LNCaP clone FGC (cell line): ENCODE measurements at regions not wholly inside any gene's neighbourhood (a gene's known extent, or its start where the extent isn't known, plus 50 kb on each side); places are given as distances from the start of the nearest gene placed in this dataset.

Source experiments
- DNase-seq: peaks from one replicate; pipeline ENCODE4 v3.0.0-alpha.2; 2011; ENCODE audit warnings: low read depth
- H3K4me3 ChIP-seq: 2 replicates; pipeline ENCODE4 v1.5.1; 2011; ENCODE audit warnings: mild to moderate bottlenecking, low read depth, low read length, control low read depth
- TF ChIP-seq, protein P1 (sequence below): IDR thresholded peaks from 2 replicates; pipeline ENCODE4 v1.5.1; 2012; ENCODE audit warnings: mild to moderate bottlenecking; ENCODE audit not compliant: control insufficient read depth, insufficient read depth; ENCODE audit errors: extremely low read depth

DNA sequence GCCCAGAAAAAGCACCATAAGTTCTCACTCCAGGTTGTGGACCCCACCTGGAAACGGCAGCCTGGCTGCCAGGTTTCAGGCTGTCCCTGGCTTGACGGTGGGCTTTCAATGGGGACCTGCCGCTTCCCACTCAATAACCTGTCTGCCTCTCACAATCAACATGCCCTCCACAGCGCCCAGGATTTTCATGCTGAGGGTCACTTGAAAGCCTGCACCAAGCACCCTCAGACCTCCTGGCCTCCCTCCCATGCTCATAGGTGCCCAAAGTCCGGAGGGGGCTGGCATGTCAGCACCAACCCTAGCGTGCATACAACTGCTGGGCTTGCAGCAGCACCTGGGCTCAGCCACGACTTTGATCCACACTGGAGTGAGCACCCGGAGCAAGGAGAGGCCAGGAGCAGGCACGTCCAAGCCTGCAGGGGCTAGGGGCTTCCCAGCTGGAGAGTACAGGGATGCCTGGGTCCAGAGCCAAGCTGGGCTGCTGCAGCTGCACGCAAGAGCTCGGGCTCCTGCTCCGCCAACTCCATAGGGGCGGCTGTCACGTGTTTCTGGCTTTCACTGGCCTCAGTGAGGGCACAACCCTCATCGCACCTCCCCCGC lies 1214.3 kb upstream of the RAG2 start:
- H3K4me3 ChIP-seq = no peak overlapping the region
- DNase-seq = no peak
- TF ChIP-seq, protein P1, sequence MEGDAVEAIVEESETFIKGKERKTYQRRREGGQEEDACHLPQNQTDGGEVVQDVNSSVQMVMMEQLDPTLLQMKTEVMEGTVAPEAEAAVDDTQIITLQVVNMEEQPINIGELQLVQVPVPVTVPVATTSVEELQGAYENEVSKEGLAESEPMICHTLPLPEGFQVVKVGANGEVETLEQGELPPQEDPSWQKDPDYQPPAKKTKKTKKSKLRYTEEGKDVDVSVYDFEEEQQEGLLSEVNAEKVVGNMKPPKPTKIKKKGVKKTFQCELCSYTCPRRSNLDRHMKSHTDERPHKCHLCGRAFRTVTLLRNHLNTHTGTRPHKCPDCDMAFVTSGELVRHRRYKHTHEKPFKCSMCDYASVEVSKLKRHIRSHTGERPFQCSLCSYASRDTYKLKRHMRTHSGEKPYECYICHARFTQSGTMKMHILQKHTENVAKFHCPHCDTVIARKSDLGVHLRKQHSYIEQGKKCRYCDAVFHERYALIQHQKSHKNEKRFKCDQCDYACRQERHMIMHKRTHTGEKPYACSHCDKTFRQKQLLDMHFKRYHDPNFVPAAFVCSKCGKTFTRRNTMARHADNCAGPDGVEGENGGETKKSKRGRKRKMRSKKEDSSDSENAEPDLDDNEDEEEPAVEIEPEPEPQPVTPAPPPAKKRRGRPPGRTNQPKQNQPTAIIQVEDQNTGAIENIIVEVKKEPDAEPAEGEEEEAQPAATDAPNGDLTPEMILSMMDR = no peak

DNA sequence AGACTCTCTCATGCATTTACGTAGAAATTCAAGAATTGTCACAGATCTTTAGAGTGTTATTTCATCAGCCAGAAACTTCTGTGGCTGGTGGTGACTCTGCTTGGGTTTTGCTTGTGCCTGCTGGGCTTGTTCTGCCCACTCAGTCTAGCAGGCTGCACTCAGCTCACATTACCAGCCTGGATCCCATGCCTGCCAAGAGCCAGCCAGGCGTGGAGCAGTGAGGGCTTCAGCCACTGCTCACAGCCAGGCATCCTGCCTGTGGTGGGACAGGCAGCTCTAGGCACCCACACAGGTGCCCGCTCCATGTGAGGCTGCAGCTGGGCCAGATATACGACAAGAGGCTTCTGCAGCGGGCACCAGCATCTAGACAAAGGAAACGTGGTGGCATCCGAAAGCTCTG lies 1213.3 kb upstream of the RAG2 start:
- H3K4me3 ChIP-seq = no peak overlapping the region
- TF ChIP-seq, protein P1 = no peak
- DNase-seq = no peak

DNA sequence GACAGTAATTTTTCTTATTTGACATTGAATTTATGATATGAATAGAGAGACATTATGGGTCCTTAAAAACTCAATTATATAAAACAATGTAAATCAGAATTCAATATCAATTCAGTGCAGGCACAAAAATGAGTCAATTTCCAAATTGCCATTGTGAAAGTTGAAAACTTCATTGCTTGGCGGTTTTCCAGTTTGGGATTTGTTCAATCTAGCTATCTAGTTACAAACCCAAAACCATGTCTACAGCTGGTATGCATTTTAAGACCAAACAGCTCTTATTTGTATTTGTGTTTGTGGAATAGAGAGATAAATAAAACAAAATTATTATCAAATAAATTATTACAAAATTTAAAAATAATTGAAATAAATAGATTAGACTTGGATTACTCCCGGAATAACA lies 1206.6 kb upstream of the RAG2 start:
- no peak for DNase-seq
- TF ChIP-seq, protein P1 = no peak
- no peak overlapping the region for H3K4me3 ChIP-seq

DNA sequence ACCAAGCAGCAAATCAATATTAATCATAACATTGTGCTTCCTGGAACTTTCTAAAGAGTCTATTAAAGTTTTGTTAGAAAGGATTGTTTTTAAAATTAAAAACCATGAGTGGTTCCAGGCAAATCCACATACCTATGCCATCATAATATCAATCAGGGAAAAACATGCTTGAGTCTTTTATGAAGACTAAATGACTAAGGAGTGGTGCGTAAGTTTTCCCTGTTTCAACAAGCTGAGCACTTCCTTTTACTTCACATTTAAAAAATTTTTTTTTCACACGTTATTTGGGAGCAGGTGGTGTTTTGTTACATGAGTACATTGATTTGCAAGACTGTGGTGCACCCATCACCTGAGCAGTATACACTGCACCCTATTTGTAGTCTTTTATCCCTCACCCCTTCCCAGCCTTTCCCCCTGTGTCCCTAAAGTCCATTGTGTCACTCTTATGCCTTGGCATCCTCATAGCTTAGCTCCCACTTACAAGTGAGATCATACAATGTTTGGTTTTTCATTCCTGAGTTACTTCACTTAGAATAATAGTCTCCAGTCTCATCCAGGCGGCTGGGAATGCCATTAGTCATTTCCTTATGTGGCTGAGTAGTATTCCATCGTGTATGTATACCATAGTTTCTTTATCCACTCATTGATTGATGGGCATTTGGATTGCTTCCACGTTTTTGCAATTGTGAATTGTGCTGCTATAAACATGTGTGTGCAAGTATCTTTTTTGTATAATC lies 1190.3 kb upstream of the RAG2 start:
- no peak for DNase-seq
- TF ChIP-seq, protein P1 = no peak
- no peak overlapping the region for H3K4me3 ChIP-seq

DNA sequence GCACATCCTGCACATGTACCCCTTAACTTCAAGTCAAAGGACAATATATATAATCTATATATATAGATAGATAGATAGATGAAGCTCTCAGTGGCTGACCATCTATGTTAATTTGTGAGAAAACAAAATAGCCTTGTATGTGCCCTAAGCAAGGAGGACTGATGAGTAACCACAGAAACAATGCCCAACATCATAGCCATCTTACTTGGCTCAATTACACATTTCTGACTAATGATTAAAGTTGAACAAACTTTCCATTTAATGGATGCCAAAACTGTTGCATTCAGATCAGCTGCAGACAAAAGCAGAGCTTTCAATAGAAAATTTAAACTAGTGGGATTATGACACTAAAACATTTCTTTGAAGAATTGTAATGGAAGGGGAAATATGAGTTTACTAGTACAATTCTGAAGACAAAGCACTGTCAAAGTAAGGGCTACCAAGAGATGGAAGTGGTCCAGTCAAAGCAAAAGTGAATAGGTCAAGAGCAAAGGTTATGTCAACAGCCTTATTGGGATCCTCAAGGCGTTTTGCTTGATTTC lies 1188.2 kb upstream of the RAG2 start:
- no peak overlapping the region for H3K4me3 ChIP-seq
- DNase-seq = no peak
- TF ChIP-seq, protein P1 = no peak

DNA sequence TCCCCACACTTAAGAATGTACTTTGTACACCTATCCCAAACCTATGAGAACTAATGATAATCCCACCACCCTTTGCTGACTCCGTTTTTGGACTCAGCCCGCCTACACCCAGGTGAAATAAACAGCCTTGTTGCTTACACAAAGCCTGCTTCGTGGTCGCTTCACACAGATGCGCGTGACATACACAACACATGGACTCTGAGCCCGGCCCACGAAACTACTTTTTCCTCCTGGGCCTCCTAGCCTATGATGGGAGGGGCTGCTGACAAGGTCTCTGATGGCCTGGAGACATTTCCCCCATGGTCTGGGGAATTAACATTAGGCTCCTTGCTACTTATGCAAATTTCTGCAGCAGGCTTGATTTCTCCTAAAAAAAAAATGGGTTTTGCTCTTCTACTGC lies 1176.4 kb upstream of the RAG2 start:
- H3K4me3 ChIP-seq = no peak overlapping the region
- TF ChIP-seq, protein P1 = no peak
- no peak for DNase-seq

DNA sequence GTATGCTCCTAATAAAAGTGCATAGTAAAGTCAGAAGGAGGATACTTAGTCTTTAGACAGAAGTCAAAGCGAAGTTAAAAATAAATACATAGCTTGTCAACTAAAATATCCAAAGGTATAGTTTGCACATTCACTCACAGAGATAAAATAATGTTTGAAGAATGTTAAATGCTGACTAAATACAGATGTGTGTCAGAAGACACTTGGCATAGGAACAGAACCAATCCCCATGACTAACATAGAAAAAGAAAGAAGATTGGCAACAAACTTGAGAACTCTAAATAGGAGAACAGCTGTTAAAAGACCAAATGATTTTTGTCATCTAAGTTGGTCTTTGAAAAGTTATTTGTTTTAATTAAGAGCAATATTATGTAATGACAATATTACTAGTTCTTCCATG lies 1172.1 kb upstream of the RAG2 start:
- H3K4me3 ChIP-seq = no peak overlapping the region
- TF ChIP-seq, protein P1 = no peak
- no peak for DNase-seq
